Adrenal gland (tissue), 9 donors: ENCODE measurements at regions not wholly inside any gene's neighbourhood (a gene's known extent, or its start where the extent isn't known, plus 50 kb on each side); places are given as distances from the start of the nearest gene placed in this dataset.

Experiments used
- DNase-seq, 7 donors: peaks; one replicate each; pipeline ENCODE4 v3.0.0-alpha.2; 2019 to 2020
- H3K27ac ChIP-seq, 5 donors: fragments of 200-600 bp; sonication (generic) in 4 of 5; 1 replicate in 3 of 5; 2 replicates in 2 of 5; pipeline versions ENCODE4 v1.5.1 to v1.8.0; 2016 to 2020; ENCODE audit warnings: mild to moderate bottlenecking in 1 of 5
- H3K27me3 ChIP-seq: fragments of 200-600 bp; 2 replicates; pipeline ENCODE4 v1.8.0; 2021
- H3K36me3 ChIP-seq, 2 donors: fragments of 200-600 bp; replicated peaks in 1 of 2; 1 replicate in 1 of 2; 2 replicates in 1 of 2; pipeline versions ENCODE4 v1.5.1 to v1.8.0; 2018 to 2022
- H3K4me1 ChIP-seq, 2 donors: fragments of 200-600 bp; replicated peaks in 1 of 2; 1 replicate in 1 of 2; 2 replicates in 1 of 2; pipeline versions ENCODE4 v1.5.1 to v1.8.0; 2018 to 2021
- H3K4me3 ChIP-seq, 4 donors: fragments of 200-600 bp; sonication (generic) in 3 of 4; one replicate each; pipeline ENCODE4 v1.5.1; 2016 to 2018
- H3K9me3 ChIP-seq, 3 donors: fragments of 200-600 bp; sonication (generic) in 1 of 3; replicated peaks in 1 of 3; 1 replicate in 2 of 3; 2 replicates in 1 of 3; pipeline versions ENCODE4 v1.5.1 to v1.8.0; 2016 to 2021
- CTCF ChIP-seq, 6 experiments: fragments of 450-650 bp in 4 of 6; fragments of 200-600 bp in 2 of 6; sonication (generic) in 1 of 6; IDR thresholded peaks; 1 replicate in 5 of 6; 2 replicates in 1 of 6; pipeline versions ENCODE4 v1.5.1 to v1.8.0; 2016 to 2021; ENCODE audit warnings: antibody characterized with exemption in 6 of 6, mild to moderate bottlenecking in 2 of 6, moderate library complexity in 1 of 6
- POLR2A ChIP-seq, 2 donors: fragments of 450-650 bp; IDR thresholded peaks; one replicate each; pipeline ENCODE4 v1.6.1; 2017; ENCODE audit warnings: antibody characterized with exemption in 2 of 2, mild to moderate bottlenecking in 2 of 2, moderate library complexity in 1 of 2
- WGBS, 4 donors: extraction: QIAGEN DNeasy Blood & Tissue Kit in 2 of 4; methylation state at CpG; one replicate each; pipeline versions ENCODE4 v1.1.5 to v1.1.7; 2013 to 2017; 5-methylcytosine and 5-hydroxymethylcytosine counted together
- intact Hi-C, 2 donors: fragments of 100-400 bp; cut with DNase I; formaldehyde crosslinking; loops; one replicate each; pipeline versions ENCODE4 v1.14.1 to v1.15.0; 2022 to 2023
- donor health status: healthy with polysubstance abuse.
- donor health status: Bipolar disorder and iron deficiency.
- donor health status: DM: yes; HTN: yes; CAD: no.
- donor health status: DM: no; HTN: no; CAD: no.
- donor health status: DM: no; HTN: no; CAD: no.

- Histone ChIP-seq H3K4me1 (no peaks in the 10 kb centered on the region), H3K36me3 (no peaks in the 10 kb centered on the region), H3K9me3 (peaks cover 0 to 4% (median 0%) of the 10 kb centered on the region in 3 donors), H3K4me3 (no peak overlapping the region), H3K27ac (no peak overlapping the region), H3K27me3 (no peaks in the 10 kb centered on the region)
- intact Hi-C loops = no loop called here
- 67 to 71% (median 70%) methylated on average over 2 of the region's 2 CpGs for WGBS, 4 donors
- no peak for DNase-seq
- TF ChIP-seq CTCF (IDR thresholded peaks at IDR 0.05) (no peak), POLR2A (IDR thresholded peaks at IDR 0.05) (no peak)
These were observed 971.2 kb upstream of the CDH9 start for GRCh38 chr5:28009576-28009975.

- DNase-seq = no peak
- Histone ChIP-seq H3K9me3 (no peaks in the 10 kb centered on the region), H3K36me3 (no peaks in the 10 kb centered on the region), H3K4me1 (no peaks in the 10 kb centered on the region), H3K27me3 (no peaks in the 10 kb centered on the region), H3K27ac (no peak overlapping the region), H3K4me3 (no peak overlapping the region)
- TF ChIP-seq CTCF (IDR thresholded peaks at IDR 0.05) = no peak
- TF ChIP-seq POLR2A (IDR thresholded peaks at IDR 0.05) = no peak
- intact Hi-C loops = no loop called here
- 0 to 100% (median 0%) methylated on average over 1 of the region's 1 CpG for WGBS, 4 donors
These were observed 958.3 kb upstream of the CDH9 start for GRCh38 chr5:27996665-27997064.

DNA sequence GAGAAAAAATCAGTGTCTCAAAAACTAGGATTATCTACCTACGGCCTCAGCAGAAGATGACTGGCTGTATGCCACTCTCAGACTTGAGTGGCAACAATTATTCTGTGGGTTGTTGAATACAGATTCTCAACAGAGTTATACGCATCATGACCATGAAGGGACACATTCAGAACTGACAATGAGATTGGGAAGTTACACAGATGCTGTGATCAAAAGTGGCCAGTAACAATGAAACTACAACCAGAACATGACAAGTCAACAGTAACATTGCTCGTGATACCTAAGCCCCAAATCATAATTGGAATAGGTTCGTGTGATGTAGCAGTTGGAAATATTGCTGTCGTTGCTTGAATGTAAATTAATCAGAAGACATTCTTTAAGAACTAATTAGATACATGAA lies 957.5 kb upstream of the CDH9 start:
- H3K4me3 ChIP-seq = no peak overlapping the region
- TF ChIP-seq POLR2A (IDR thresholded peaks at IDR 0.05) (no peak), CTCF (IDR thresholded peaks at IDR 0.05) (no peak)
- no peak overlapping the region for H3K27ac ChIP-seq
- H3K4me1 ChIP-seq = no peaks in the 10 kb centered on the region
- H3K36me3 ChIP-seq = no peaks in the 10 kb centered on the region
- WGBS, 4 donors = 83 to 88% (median 85%) methylated on average over 5 of the region's 5 CpGs
- H3K27me3 ChIP-seq = no peaks in the 10 kb centered on the region
- DNase-seq = no peak
- intact Hi-C loops = no loop called here
- H3K9me3 ChIP-seq = no peaks in the 10 kb centered on the region

DNA sequence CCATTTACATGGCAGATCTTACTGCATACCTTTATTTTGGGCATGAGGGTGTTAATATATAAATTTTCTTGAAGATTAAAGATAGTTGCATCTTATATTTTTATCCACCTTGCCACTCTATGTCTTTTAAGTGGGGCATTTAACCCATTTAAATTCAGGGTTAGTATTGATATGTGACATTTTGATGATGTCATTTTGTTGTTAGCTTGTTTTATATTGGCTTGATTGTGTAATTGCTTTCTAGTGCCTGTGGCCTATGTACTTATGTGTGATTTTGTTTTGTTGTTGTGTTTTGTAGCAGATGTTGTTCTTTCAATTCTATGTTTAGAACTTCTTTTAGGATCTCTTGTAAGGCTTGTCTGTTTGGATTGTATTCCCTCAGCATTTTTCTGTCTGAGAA lies 939.9 kb upstream of the CDH9 start:
- Histone ChIP-seq H3K9me3 (no peaks in the 10 kb centered on the region), H3K36me3 (no peaks in the 10 kb centered on the region), H3K4me1 (no peaks in the 10 kb centered on the region), H3K27ac (no peak overlapping the region), H3K4me3 (no peak overlapping the region), H3K27me3 (no peaks in the 10 kb centered on the region)
- DNase-seq = no peak
- TF ChIP-seq POLR2A (IDR thresholded peaks at IDR 0.05) (no peak), CTCF (IDR thresholded peaks at IDR 0.05) (no peak)
- intact Hi-C loops = no loop called here
